WTC11 (cell line): ENCODE measurements at regions not wholly inside any gene's neighbourhood (a gene's known extent, or its start where the extent isn't known, plus 50 kb on each side); places are given as distances from the start of the nearest gene placed in this dataset.

Experiments used
- FOXK1 ChIP-seq: sonication (generic); formaldehyde crosslinking; IDR thresholded peaks from 2 replicates; pipeline ENCODE4 v1.8.0; 2022; ENCODE audit warnings: mild to moderate bottlenecking, moderate library complexity, missing genetic modification reagents
- JUN ChIP-seq: sonication (generic); formaldehyde crosslinking; IDR thresholded peaks from 2 replicates; pipeline ENCODE4 v1.8.0; 2023; ENCODE audit warnings: mild to moderate bottlenecking, missing genetic modification reagents
- TF ChIP-seq, protein P1 (sequence below): sonication (generic); formaldehyde crosslinking; conservative IDR thresholded peaks from 2 replicates; pipeline ENCODE4 v1.8.1; 2022; ENCODE audit warnings: mild to moderate bottlenecking, missing genetic modification reagents
- TF ChIP-seq, protein P2 (sequence below): sonication (generic); formaldehyde crosslinking; IDR thresholded peaks from 2 replicates; pipeline ENCODE4 v1.8.0; 2022; ENCODE audit warnings: mild to moderate bottlenecking, missing genetic modification reagents
- TF ChIP-seq, protein P3 (sequence below): fragments of 200-600 bp; IDR thresholded peaks from 2 replicates; pipeline ENCODE4 v1.8.0; 2022; ENCODE audit warnings: antibody characterized with exemption

DNA sequence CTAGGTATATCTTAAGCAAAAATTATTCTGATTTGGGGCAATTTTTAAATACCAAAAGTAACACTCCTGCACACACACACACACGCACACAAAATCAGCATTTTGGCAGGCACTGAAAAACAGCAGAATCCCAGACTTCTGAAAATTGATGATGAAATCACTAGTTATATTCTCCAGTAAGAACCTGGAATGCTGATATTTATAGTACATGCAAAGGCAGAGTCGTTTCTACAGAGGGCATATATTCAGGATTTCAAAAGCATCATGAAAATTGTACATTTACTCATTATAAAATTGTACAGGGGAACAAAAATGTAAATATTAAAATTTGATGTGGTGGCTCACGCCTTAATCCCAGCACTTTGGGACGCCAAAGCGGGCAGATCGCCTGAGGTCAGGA lies 352.5 kb upstream of the PITX2 start:
- TF ChIP-seq JUN (CRISPR knock-in tag) (no peak), FOXK1 (CRISPR knock-in tag) (no peak)
- TF ChIP-seq, protein P1, sequence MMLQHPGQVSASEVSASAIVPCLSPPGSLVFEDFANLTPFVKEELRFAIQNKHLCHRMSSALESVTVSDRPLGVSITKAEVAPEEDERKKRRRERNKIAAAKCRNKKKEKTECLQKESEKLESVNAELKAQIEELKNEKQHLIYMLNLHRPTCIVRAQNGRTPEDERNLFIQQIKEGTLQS (CRISPR knock-in tag): no peak
- TF ChIP-seq, protein P2, sequence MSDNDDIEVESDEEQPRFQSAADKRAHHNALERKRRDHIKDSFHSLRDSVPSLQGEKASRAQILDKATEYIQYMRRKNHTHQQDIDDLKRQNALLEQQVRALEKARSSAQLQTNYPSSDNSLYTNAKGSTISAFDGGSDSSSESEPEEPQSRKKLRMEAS (CRISPR knock-in tag): no peak
- TF ChIP-seq, protein P3, sequence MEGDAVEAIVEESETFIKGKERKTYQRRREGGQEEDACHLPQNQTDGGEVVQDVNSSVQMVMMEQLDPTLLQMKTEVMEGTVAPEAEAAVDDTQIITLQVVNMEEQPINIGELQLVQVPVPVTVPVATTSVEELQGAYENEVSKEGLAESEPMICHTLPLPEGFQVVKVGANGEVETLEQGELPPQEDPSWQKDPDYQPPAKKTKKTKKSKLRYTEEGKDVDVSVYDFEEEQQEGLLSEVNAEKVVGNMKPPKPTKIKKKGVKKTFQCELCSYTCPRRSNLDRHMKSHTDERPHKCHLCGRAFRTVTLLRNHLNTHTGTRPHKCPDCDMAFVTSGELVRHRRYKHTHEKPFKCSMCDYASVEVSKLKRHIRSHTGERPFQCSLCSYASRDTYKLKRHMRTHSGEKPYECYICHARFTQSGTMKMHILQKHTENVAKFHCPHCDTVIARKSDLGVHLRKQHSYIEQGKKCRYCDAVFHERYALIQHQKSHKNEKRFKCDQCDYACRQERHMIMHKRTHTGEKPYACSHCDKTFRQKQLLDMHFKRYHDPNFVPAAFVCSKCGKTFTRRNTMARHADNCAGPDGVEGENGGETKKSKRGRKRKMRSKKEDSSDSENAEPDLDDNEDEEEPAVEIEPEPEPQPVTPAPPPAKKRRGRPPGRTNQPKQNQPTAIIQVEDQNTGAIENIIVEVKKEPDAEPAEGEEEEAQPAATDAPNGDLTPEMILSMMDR: no peak
